Muscle layer of duodenum (tissue), 2 donors: ENCODE measurements at regions not wholly inside any gene's neighbourhood (a gene's known extent, or its start where the extent isn't known, plus 50 kb on each side); places are given as distances from the start of the nearest gene placed in this dataset.

ENCODE experiments used
- H3K27ac ChIP-seq: one replicate; pipeline ENCODE4 v1.7.0; 2013; ENCODE audit warnings: mild to moderate bottlenecking, low read length
- H3K27me3 ChIP-seq: one replicate; pipeline ENCODE4 v1.7.0; 2013; ENCODE audit warnings: low read depth, mild to moderate bottlenecking, control low read depth, low read length
- H3K36me3 ChIP-seq, 2 donors: one replicate each; pipeline ENCODE4 v1.7.0; 2013; ENCODE audit warnings: low read length in 2 of 2, control low read depth in 1 of 2, mild to moderate bottlenecking in 1 of 2; ENCODE audit not compliant: insufficient read depth in 2 of 2, control insufficient read depth in 1 of 2
- H3K4me1 ChIP-seq, 2 donors: one replicate each; pipeline ENCODE4 v1.7.0; 2013; ENCODE audit warnings: low read length in 2 of 2, mild to moderate bottlenecking in 2 of 2, control low read depth in 1 of 2, moderate library complexity in 1 of 2; ENCODE audit not compliant: insufficient read depth in 2 of 2, control insufficient read depth in 1 of 2
- H3K4me3 ChIP-seq, 2 donors: one replicate each; pipeline ENCODE4 v1.7.0; 2013; ENCODE audit warnings: low read length in 2 of 2, low read depth in 1 of 2, mild to moderate bottlenecking in 1 of 2
- H3K9me3 ChIP-seq, 2 donors: one replicate each; pipeline ENCODE4 v1.7.0; 2013; ENCODE audit warnings: low read length in 2 of 2, control low read depth in 1 of 2, mild to moderate bottlenecking in 1 of 2; ENCODE audit not compliant: control insufficient read depth in 1 of 2
- donor health status: healthy.

DNA sequence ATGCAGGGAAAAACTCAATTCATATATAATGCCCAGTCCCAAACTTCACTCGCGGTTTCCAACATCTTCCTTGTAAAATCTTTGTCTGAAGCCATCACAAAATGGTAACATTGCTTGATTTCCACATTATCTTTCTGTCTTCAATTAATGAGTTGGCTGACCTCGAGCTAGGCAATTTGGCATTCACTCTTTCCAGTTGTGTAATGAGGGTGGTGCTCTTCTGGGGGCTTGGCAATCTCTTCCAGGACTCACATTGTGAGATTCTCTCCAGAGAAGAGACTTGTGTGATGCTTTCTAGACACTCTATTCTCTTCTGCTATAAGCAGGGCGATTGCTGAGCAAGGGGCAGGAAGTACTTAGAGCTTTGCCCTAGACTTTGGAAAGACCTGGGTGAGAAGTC is 179.5 kb downstream of the JCAD start:
- Histone ChIP-seq H3K9me3 (no peaks in the 10 kb centered on the region), H3K4me3 (no peak overlapping the region), H3K27ac (no peak overlapping the region), H3K27me3 (no peaks in the 10 kb centered on the region), H3K4me1 (peaks cover 0 to 13% of the 10 kb centered on the region in 2 donors), H3K36me3 (no peaks in the 10 kb centered on the region)

GRCh38 chr10:29878492-29878891 is 180.9 kb downstream of the JCAD start:
- no peaks in the 10 kb centered on the region for H3K9me3 ChIP-seq
- no peaks in the 10 kb centered on the region for H3K27me3 ChIP-seq
- H3K4me3 ChIP-seq: no peak overlapping the region
- peaks cover 0 to 13% of the 10 kb centered on the region in 2 donors for H3K4me1 ChIP-seq
- H3K36me3 ChIP-seq: no peaks in the 10 kb centered on the region
- no peak overlapping the region for H3K27ac ChIP-seq

GRCh38 chr10:29877793-29878491 is 181.4 kb downstream of the JCAD start:
- H3K4me3 ChIP-seq: no peak overlapping the region
- peaks cover 0 to 13% of the 10 kb centered on the region in 2 donors for H3K4me1 ChIP-seq
- H3K9me3 ChIP-seq: no peaks in the 10 kb centered on the region
- no peaks in the 10 kb centered on the region for H3K36me3 ChIP-seq
- H3K27me3 ChIP-seq: no peaks in the 10 kb centered on the region
- H3K27ac ChIP-seq: no peak overlapping the region

DNA sequence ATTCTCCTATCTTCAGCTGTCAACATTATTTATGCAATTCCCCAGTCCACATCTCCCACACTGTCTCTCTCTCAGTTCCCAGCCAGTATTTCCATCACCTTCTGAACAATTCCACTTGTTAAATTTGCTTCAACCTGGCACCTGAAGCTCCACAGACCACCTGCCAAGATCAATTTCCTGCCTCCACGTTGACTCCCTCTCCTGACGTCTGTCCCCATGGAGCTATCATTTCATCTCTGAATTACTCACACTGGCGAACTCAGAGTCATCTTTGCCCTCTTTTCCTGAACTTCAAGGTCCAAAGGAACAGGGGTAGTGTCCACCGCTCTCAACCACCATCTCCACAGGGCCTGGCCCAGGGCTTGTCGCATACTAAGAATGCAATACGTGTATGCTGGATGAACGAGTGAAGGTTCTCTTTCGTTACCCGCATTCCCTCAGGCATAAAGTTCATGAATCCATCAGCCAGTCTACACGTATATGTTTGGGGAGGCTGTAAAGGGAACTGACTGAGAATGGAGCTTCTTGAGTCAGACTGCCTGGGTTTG is 183.3 kb downstream of the JCAD start:
- Histone ChIP-seq H3K27ac (no peak overlapping the region), H3K9me3 (no peaks in the 10 kb centered on the region), H3K36me3 (no peaks in the 10 kb centered on the region), H3K4me3 (no peak overlapping the region), H3K27me3 (no peaks in the 10 kb centered on the region), H3K4me1 (peaks cover 0 to 7% of the 10 kb centered on the region in 2 donors)

DNA sequence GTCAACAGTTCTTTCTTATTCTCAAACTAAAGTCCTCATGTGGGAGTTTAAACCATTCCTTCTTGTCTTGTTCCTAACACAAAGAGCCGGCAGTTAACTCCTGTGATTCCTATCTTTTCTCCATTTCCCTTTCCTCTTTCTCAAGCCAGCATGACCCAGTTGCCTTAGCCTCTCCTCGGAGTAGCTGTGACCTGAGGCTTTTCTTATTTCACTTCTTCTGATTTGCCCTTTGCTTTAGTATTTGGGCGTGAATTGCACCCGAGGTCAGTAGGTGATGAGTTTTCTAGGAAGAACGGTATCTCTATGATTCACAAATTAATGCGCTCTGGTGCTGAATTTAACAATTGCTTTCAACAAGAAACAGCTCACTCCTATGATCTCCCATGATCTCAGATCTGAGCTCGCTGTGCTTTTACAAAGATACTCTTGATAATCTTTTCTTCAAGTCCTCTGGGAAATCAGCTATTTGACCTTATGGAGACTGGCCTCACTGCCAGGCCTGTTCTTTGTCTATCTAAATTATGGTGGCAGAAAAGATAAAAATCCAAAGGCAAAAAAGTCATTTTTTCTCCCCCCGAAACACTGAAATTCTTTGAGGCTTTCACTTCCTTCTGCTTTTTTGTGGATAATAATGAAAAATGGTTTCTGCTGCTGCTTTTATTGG is 184.6 kb downstream of the JCAD start:
- H3K27ac ChIP-seq: no peak overlapping the region
- no peaks in the 10 kb centered on the region for H3K27me3 ChIP-seq
- peaks cover 0 to 7% of the 10 kb centered on the region in 2 donors for H3K4me1 ChIP-seq
- H3K4me3 ChIP-seq: no peak overlapping the region
- H3K36me3 ChIP-seq: no peaks in the 10 kb centered on the region
- no peaks in the 10 kb centered on the region for H3K9me3 ChIP-seq

GRCh38 chr10:29873941-29874484 is 185.4 kb downstream of the JCAD start:
- H3K4me1 ChIP-seq: peaks cover 0 to 7% of the 10 kb centered on the region in 2 donors
- no peaks in the 10 kb centered on the region for H3K9me3 ChIP-seq
- no peak overlapping the region for H3K4me3 ChIP-seq
- no peak overlapping the region for H3K27ac ChIP-seq
- H3K27me3 ChIP-seq: no peaks in the 10 kb centered on the region
- H3K36me3 ChIP-seq: no peaks in the 10 kb centered on the region

- H3K27me3 ChIP-seq: no peaks in the 10 kb centered on the region
- no peak overlapping the region for H3K27ac ChIP-seq
- H3K36me3 ChIP-seq: no peaks in the 10 kb centered on the region
- peaks cover 0 to 4% of the 10 kb centered on the region in 2 donors for H3K4me1 ChIP-seq
- H3K9me3 ChIP-seq: no peaks in the 10 kb centered on the region
- no peak overlapping the region for H3K4me3 ChIP-seq
Observed at GRCh38 chr10:29870522-29871044, 188.8 kb downstream of the JCAD start.

DNA sequence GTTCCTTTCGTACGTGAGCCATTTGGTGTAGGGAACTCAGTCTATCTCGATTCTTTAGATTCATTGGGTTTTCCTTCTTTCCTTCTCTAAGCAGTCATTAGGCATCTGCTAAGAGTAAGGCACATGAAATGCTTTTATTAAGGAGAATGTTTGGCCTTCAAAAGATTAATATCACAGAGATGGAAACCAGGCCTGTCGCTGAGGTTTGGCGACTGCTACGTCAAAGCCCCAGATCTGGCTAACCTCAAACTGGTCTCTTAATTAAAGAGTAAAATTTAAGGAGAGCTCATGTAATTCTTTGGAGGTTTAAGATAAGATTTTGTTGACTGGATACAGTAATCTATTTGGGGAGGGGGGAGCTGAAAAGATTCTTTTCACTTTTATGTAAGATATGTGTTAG is 189.8 kb downstream of the JCAD start:
- H3K4me1 ChIP-seq: peaks cover 0 to 4% of the 10 kb centered on the region in 2 donors
- H3K27ac ChIP-seq: no peak overlapping the region
- no peaks in the 10 kb centered on the region for H3K27me3 ChIP-seq
- no peak overlapping the region for H3K4me3 ChIP-seq
- H3K36me3 ChIP-seq: no peaks in the 10 kb centered on the region
- H3K9me3 ChIP-seq: no peaks in the 10 kb centered on the region

- H3K27me3 ChIP-seq: no peaks in the 10 kb centered on the region
- no peaks in the 10 kb centered on the region for H3K9me3 ChIP-seq
- no peak overlapping the region for H3K27ac ChIP-seq
- H3K4me1 ChIP-seq: peaks cover 0 to 8% of the 10 kb centered on the region in 2 donors
- H3K36me3 ChIP-seq: no peaks in the 10 kb centered on the region
- H3K4me3 ChIP-seq: no peak overlapping the region
Observed at GRCh38 chr10:29866356-29866755, 193.0 kb downstream of the JCAD start.

DNA sequence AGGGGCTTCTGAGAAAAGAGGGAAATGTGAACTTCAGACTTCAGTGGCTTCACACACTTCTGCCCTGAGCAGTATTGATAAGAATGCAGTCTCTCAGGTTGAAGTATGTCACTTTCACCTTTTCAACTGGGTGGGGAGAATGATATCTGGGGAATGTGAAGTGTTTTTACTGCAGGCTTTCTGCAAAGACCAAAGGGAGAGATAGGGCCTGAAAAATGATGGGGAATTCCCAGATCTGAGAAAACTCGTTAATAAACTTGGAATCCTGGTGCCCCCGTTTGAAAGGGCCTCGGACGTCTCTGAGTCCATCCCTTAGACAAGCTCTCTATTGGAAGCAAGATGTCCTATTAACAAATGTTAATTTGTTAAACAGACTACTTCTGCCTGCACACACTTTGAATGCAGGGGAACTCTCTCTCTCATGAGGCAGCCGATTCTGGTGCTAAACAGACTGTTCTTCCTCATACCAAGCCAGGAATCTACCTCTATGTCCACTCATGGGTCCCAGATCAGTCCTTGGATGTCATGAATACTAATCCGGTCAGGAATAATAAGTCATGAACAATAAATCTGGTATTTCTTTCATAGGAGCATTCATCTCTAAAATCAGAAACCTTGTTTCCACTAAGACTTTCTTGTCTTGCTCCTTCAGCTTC is 193.6 kb downstream of the JCAD start:
- peaks cover 0 to 8% of the 10 kb centered on the region in 2 donors for H3K4me1 ChIP-seq
- H3K27ac ChIP-seq: no peak overlapping the region
- H3K9me3 ChIP-seq: no peaks in the 10 kb centered on the region
- no peak overlapping the region for H3K4me3 ChIP-seq
- H3K36me3 ChIP-seq: no peaks in the 10 kb centered on the region
- no peaks in the 10 kb centered on the region for H3K27me3 ChIP-seq
